GM19240 (cell line): ENCODE measurements at regions not wholly inside any gene's neighbourhood (a gene's known extent, or its start where the extent isn't known, plus 50 kb on each side); places are given as distances from the start of the nearest gene placed in this dataset.

ENCODE experiments used
- DNase-seq: peaks from one replicate; pipeline ENCODE4 v3.0.0; 2011; ENCODE audit warnings: low spot score; ENCODE audit not compliant: insufficient read length

- no peak for DNase-seq
These were observed 643.4 kb downstream of the CCDC171 start for GRCh38 chr9:16196206-16196605.

- no peak for DNase-seq
These were observed 644.9 kb downstream of the CCDC171 start for GRCh38 chr9:16197578-16198370.

DNA sequence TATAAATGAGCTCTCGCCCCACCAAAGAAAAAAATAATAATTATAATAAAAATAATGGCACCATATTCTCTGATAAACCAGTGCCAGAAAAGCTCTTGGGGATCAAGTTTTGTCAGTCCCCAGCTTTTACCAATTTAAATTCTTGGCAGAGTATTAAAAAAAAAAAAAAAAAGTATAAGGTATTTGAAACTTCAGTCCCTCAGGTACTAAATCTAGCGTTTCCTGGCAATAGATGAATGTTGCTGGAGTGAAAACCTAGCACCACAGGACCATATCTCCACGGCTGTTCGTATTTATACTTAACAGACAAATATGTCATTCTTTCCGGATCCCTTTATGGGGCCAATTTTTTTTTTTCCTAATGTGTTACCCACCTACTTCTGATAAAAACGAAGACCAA lies 646.2 kb downstream of the CCDC171 start:
- no peak for DNase-seq

DNA sequence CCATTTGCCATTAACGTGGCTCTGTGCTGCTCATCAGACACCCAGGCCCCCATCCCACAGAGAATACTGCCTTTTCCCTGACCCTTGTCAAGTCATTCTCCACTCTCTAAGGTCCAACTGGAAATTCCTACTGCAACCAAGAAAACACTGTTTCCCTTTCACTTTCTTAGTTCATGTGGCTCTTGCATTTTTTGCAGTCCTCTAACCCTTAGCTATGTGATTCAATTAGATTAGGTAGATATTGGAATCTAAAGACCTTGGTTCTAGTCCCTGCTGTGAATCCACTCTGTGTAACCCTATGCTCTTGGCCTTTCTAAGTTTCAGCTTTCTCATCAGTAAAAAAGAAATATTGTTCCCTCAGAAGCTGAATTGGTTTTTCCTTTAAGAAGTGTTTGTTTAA lies 649.4 kb downstream of the CCDC171 start:
- DNase-seq = no peak

DNA sequence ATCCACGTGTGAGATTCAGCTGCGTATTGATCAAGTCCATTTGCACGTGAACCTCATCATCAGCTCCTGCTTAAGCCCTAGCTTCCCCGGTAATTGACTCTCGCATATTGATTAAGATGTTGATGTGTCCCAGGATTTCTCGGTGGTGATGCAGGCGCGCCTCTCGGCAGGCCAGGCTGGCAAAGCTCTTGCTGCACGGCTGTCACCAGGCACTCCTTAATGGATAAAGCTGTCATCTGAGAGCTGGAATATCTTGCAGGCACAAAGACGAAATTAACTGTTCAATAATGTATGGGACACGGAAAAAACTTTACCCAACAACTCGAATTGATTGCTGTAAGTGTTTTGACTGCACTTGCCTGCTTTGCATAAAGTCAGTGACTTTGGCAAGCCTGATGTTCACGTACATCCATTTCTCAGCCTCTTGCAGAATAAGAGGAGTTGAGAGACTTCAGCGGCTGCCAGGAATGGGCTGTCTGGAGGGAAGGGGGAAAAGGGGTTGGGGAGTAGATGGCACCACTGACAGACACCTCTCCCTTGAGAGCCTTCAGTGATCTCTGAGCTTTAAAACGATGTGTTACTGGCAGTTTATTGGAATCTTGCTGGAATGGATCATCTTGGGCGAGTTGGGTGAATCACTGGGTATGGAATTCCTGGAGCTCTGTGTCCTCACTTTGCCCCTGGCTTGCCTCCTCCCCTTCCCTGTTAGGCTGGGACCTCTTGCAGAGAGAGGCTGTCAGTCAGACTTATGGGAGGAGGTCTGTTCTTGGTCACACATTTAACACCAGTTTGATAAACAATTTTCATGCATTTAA lies 650.3 kb downstream of the CCDC171 start:
- DNase-seq = no peak

DNA sequence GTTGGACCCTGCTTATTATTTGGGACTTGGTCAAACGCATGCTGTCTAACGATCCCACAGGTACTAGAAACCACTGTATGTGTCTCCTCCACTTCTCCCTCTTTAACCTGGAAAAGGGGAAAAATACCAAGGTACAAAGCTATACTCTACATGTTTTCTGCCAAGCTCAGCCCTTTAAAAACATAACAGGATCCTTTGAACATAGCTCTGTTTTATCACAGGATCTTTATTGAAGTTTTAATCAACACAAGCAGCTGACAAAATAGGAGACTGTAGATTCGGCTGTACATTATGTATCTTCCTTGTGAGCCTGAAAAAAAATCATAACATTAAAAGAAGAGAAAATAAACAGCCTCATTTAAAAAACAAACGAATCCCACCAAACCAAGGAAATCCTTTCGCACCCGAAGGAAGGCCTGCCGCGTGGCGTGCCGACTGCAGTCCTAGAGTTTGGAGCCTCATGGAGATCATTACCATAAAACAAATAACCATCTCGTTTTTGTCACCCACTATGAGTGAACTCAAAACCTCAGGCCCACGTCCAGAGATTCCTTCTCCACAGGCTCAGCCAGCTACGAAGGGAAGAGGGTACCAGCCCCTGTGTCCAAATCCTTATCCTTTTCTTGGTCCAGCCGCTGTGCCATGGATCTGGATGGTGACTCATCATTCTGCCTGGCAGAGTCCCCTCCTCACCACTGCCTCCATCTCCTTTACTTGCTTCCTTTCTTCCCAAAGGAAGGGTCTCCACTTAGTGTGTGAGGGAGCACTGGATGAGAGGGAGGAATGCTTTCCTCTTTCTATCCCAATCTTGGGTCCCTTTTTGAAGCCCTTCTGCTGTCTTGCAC lies 651.1 kb downstream of the CCDC171 start:
- no peak for DNase-seq

GRCh38 chr9:16205455-16205854 lies 652.6 kb downstream of the CCDC171 start:
- no peak for DNase-seq

GRCh38 chr9:16206518-16206917 lies 653.7 kb downstream of the CCDC171 start:
- DNase-seq = no peak

DNA sequence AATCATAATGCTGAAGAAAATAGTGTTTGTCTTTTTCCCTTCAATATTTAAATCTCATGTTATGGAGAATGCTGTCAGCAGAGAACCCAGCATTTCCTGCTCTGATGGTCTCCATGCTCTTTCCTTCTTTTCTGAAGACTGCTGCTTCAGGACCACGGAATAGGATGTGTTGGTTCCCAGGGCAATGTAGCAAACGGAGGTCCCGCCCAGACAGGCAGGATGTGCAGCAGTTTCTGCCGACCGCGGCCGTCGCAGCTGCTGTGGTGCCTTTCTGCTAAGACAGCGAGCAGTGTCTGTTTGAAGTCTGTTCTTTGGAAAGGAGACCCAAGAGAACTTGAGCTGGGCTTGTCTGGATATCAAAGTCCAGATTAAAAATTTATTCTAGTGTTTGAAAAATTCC lies 654.3 kb downstream of the CCDC171 start:
- no peak for DNase-seq

- no peak for DNase-seq
These were observed 657.6 kb downstream of the CCDC171 start for GRCh38 chr9:16210440-16210839.

DNA sequence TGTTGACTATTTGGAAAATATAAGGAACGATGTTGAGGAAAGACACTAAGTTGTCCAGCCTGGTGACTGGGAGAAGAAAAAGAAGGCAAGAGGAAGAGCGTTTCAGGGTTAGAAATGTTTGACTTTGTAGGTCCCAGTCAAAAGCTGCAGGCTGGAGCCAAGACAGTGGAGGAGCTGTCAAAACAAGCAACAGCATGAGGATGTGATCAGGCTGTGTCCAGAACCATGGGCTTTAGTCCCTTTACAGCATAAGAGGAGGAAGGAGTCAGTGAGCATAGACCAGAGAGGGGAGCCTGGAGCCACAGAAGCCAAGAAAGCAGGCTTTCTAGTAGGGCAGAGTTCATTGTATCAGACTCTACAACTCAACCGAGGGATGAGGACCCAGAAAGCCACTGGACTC lies 658.5 kb downstream of the BNC2 start:
- DNase-seq = no peak

DNA sequence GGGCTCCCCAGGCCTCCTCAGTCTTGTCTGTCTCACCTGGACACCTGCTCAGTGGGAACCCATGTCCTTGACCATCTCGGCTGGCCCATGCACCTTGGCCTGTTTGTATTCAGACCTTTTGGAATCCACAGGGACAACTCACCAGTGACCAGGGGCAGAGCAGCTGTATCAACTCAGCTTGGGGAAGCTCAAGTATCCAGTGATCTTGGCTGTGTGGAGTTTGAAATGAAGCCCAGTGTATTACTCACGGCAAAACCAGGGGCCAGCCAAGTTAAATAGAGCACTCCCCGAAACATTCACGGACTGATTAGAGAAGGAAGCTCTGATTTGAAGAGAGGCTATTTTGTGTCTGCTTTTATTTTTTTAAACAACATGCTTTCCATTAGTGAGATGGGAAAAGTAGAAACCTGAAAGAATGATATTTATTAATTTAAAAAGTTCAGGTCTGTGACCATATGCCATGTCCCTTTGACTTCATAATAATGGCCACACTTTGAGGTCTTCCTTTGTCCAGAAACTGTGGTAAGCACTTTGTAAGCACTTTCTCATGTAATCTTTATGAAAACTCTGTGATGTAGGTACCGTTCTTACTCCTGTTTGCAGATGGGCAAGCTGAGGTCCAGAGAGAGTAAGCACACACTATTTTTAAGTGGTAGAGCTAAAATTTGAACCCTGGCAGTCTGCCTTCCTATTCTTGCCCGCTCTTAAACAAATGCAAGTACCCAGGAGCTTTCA lies 656.5 kb downstream of the BNC2 start:
- no peak for DNase-seq

- DNase-seq = no peak
These were observed 655.7 kb downstream of the BNC2 start for GRCh38 chr9:16214677-16215352.

GRCh38 chr9:16215353-16215680 lies 655.2 kb downstream of the BNC2 start:
- DNase-seq = no peak

- DNase-seq = no peak
These were observed 652.3 kb downstream of the BNC2 start for GRCh38 chr9:16217943-16218701.

DNA sequence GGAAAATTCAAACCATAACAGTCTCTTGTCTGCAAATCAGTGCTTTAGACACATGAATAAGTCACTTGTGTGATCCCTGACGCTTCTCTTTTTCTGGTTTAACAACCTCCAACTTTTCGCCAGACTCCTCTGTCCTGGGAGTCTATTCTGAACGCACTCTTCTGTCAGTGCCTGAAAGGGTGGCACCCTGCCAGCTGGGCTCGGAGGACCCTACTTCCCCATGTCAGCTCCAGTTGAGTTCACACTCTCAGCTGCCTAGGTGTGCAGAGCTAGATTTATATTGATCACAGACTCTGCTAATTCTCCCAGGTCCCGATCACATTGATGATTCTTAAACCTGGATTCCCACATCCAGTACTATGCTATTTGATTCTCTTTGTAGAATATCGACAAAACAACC lies 649.1 kb downstream of the BNC2 start:
- no peak for DNase-seq

- no peak for DNase-seq
These were observed 648.5 kb downstream of the BNC2 start for GRCh38 chr9:16221822-16222547.

DNA sequence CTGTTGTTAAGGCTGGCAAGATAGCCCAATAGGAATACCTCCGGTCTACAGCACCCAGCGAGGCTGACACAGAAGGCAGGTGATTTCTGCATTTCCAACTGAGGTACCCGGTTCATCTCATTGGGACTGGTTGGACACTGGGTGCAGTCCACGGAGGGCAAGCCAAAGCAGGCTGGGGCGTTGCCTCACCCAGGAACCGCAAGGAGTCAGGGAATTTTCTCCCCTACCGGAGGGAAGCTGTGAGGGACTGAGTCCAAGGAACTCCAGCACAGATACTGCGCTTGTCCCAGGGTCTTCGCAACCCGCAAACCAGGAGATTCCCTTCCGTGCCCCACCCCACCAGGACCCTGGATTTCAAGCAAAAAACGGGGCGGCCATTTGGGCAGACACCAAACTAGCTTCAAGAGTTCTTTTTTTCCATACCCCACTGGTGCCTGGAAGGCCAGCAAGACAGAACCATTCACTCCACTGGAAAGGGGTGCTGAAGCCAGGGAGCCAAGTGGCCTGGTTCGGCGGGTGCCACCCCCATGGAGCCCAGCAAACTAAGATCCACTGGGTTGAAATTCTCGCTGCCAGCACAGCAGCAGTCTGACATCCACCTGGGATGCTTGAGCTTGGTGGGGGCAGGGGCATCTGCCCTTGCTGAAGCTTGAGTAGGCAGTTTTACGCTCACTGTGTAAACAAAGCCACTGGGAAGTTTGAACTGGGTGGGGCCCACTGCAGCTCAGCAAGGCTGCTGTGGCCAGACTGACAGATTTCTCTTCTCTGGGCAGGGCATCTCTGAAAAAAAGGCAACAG lies 647.2 kb downstream of the BNC2 start:
- no peak for DNase-seq

- no peak for DNase-seq
These were observed 639.7 kb downstream of the BNC2 start for GRCh38 chr9:16230731-16231130.
